Naive thymus-derived CD4-positive, alpha-beta T cell (primary cell): ENCODE measurements at regions not wholly inside any gene's neighbourhood (a gene's known extent, or its start where the extent isn't known, plus 50 kb on each side); places are given as distances from the start of the nearest gene placed in this dataset.

ENCODE experiments used
- ATAC-seq: fragments of 150-1000 bp; cut with Tn5 transposase; 2 replicates; pipeline ENCODE4 v1.10.0; 2021; ENCODE audit warnings: mild to moderate bottlenecking, moderate library complexity
- CTCF ChIA-PET: fragments of 350-600 bp; sonication (Branson Sonifier 250); formaldehyde crosslinking; loops from one replicate; lab custom pipeline; 2021; ENCODE audit warnings: antibody characterized with exemption; lab: Charles Lee
- POLR2A ChIA-PET: fragments of 350-600 bp; sonication (Branson Sonifier 250); formaldehyde crosslinking; loops from one replicate; lab custom pipeline; 2021; ENCODE audit warnings: antibody characterized with exemption, inconsistent platforms; lab: Charles Lee
- DNase-seq, 9 donors: peaks; one replicate each; pipeline versions ENCODE4 v3.0.0 to v3.0.0-alpha.2; 2020 to 2022; ENCODE audit warnings: mixed read lengths in 1 of 9
- H3K27ac ChIP-seq: one replicate; pipeline ENCODE4 v1.7.0; 2013; ENCODE audit warnings: mild to moderate bottlenecking, low read depth, low read length, moderate library complexity
- H3K27me3 ChIP-seq, 2 donors: one replicate each; pipeline ENCODE4 v1.7.0; 2013; ENCODE audit warnings: low read length in 2 of 2, mild to moderate bottlenecking in 2 of 2, moderate library complexity in 2 of 2; ENCODE audit not compliant: control insufficient read depth in 2 of 2, insufficient read depth in 2 of 2
- H3K36me3 ChIP-seq, 3 experiments: 1 replicate in 2 of 3; 2 replicates in 1 of 3; pipeline ENCODE4 v1.7.0; 2013; ENCODE audit warnings: low read length in 3 of 3, mild to moderate bottlenecking in 3 of 3, moderate library complexity in 1 of 3; ENCODE audit not compliant: insufficient read depth in 3 of 3, control insufficient read depth in 2 of 3
- H3K4me1 ChIP-seq, 2 donors: one replicate each; pipeline ENCODE4 v1.7.0; 2013; ENCODE audit warnings: low read length in 2 of 2, mild to moderate bottlenecking in 2 of 2, moderate library complexity in 1 of 2; ENCODE audit not compliant: control insufficient read depth in 2 of 2, insufficient read depth in 2 of 2
- H3K4me3 ChIP-seq: 2 replicates; pipeline ENCODE4 v1.7.0; 2013; ENCODE audit warnings: mild to moderate bottlenecking, low read length
- H3K9me3 ChIP-seq, 3 experiments: 1 replicate in 2 of 3; 2 replicates in 1 of 3; pipeline ENCODE4 v1.7.0; 2013; ENCODE audit warnings: low read length in 3 of 3; ENCODE audit not compliant: control insufficient read depth in 2 of 3
- H3K27ac Mint-ChIP-seq, 9 donors: one replicate each; pipeline ENCODE4 v1.8.0; 2020 to 2022; ENCODE audit warnings: mixed read lengths in 9 of 9, mild to moderate bottlenecking in 8 of 9, moderate library complexity in 5 of 9, inconsistent platforms in 2 of 9
- H3K27me3 Mint-ChIP-seq, 5 donors: one replicate each; pipeline ENCODE4 v1.8.0; 2021 to 2022; ENCODE audit warnings: mixed read lengths in 5 of 5, mild to moderate bottlenecking in 1 of 5
- H3K36me3 Mint-ChIP-seq, 5 donors: one replicate each; pipeline ENCODE4 v1.8.0; 2020 to 2022; ENCODE audit warnings: mixed read lengths in 5 of 5, mild to moderate bottlenecking in 3 of 5, inconsistent platforms in 1 of 5
- H3K4me1 Mint-ChIP-seq, 7 donors: one replicate each; pipeline ENCODE4 v1.8.0; 2020 to 2022; ENCODE audit warnings: mixed read lengths in 7 of 7, mild to moderate bottlenecking in 3 of 7, inconsistent platforms in 1 of 7
- H3K4me3 Mint-ChIP-seq, 10 donors: one replicate each; pipeline ENCODE4 v1.8.0; 2020 to 2022; ENCODE audit warnings: mild to moderate bottlenecking in 10 of 10, mixed read lengths in 10 of 10, moderate library complexity in 6 of 10, inconsistent platforms in 2 of 10
- H3K9me3 Mint-ChIP-seq, 11 donors: one replicate each; pipeline ENCODE4 v1.8.0; 2020 to 2022; ENCODE audit warnings: mixed read lengths in 11 of 11, mild to moderate bottlenecking in 4 of 11, inconsistent platforms in 1 of 11, moderate library complexity in 1 of 11
- intact Hi-C, 2 donors: fragments of 100-400 bp; cut with micrococcal nuclease; formaldehyde crosslinking; loops; one replicate each; pipeline ENCODE4 v1.15.1; 2023

DNA sequence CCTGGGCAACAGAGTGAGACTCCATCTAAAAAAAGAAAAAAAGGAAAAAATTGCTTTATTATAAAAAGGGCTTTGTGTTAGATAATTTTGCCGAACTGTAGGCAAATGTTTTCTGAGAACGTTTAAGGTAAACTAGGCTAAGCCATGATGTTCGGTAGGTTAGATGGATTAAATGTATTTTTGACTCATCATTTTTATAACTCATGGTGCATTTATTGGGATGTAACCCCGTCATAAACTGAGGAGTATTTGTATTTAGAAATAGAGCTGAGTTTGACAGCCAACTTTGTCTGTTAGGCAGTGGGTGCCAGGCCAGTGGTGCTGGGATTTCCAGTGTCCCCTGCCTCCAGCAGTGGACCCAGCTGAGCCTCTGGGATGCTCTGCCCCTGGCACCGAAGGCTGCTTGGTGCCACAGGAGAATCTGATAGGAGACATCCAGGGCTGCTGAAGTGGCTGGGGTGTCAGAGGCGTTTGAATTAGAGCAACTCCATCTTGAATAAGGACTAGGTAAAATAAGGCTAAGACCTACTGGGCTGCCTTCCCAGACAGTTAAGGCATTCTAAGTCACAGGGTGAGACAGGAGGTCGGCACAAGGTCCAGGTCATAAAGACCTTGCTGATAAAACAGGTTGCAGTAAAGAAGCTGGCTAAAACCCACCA is 114.9 kb upstream of the EEPD1 start:
- H3K4me1 Mint-ChIP-seq: no peaks in the 10 kb centered on the region
- H3K9me3 ChIP-seq: no peaks in the 10 kb centered on the region
- peaks cover 0 to 1% (median 0%) of the 10 kb centered on the region in 11 donors for H3K9me3 Mint-ChIP-seq
- POLR2A ChIA-PET: no interaction called here
- H3K27me3 Mint-ChIP-seq: peaks cover 2 to 15% (median 9%) of the 10 kb centered on the region in 5 donors
- DNase-seq (no peak), ATAC-seq (no peak)
- no peak overlapping the region for H3K4me3 ChIP-seq
- H3K27me3 ChIP-seq: peaks cover 0 to 5% of the 10 kb centered on the region in 2 donors
- H3K27ac ChIP-seq: no peak overlapping the region
- H3K36me3 Mint-ChIP-seq: no peaks in the 10 kb centered on the region
- intact Hi-C loops: no loop called here
- no peaks in the 10 kb centered on the region for H3K36me3 ChIP-seq
- no peak overlapping the region for H3K4me3 Mint-ChIP-seq
- H3K27ac Mint-ChIP-seq: no peak overlapping the region
- H3K4me1 ChIP-seq: no peaks in the 10 kb centered on the region
- CTCF ChIA-PET: no interaction called here

DNA sequence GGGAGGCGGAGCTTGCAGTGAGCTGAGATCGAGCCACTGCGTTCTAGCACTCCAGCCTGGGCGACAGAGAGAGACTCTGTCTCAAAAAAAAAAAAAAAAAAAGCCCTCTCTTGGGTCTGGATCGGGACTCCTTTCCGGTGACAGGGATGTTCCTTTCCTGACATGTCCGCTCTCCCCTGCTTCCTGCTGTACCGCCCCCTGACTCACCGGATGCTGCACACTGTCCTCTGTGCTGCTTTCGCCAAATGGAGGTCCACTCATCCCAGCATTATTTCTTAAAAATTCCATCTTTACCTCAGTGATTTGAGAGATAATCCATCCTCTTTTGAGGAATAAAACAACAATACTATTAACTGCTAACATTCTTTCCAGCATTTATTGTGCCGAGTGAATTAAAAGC is 113.8 kb upstream of the EEPD1 start:
- Mint-ChIP-seq H3K4me3 (no peak overlapping the region), H3K27me3 (peaks cover 0 to 8% (median 5%) of the 10 kb centered on the region in 5 donors), H3K27ac (peak overlapping the region in 1 of 9 donors; percentile 25), H3K36me3 (no peaks in the 10 kb centered on the region), H3K9me3 (no peaks in the 10 kb centered on the region), H3K4me1 (no peaks in the 10 kb centered on the region)
- Histone ChIP-seq H3K4me3 (no peak overlapping the region), H3K4me1 (no peaks in the 10 kb centered on the region), H3K36me3 (no peaks in the 10 kb centered on the region), H3K9me3 (no peaks in the 10 kb centered on the region), H3K27ac (no peak overlapping the region), H3K27me3 (no peaks in the 10 kb centered on the region)
- POLR2A ChIA-PET: interaction anchor here (0.8 kb wide), 1 partner anchor 121 kb away, joined by 3 read pairs; no protein-coding TSS in a partner anchor
- DNase-seq (no peak), ATAC-seq (no peak)
- intact Hi-C loops: no loop called here
- CTCF ChIA-PET: no interaction called here

DNA sequence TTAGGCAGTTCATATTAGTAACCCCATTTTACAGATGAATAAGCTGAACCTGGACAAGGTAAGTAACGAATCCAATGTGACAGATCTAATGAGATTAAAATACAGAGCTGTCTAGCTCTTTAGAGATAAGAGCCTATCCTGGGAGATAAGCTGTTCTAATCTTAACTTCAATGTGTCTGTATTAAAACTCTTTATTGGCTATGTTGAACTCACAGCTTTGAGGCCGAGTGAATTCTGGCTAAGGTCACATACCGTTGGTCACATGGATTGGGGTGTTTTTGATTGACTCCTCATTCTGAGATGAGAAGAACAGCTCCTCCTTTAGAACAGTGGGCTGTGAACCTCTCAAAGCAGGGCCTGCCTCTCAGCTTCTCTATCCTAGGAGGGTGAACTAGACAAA is 113.4 kb upstream of the EEPD1 start:
- Mint-ChIP-seq H3K27ac (no peak overlapping the region), H3K4me3 (no peak overlapping the region), H3K4me1 (no peaks in the 10 kb centered on the region), H3K27me3 (peaks cover 0 to 8% (median 5%) of the 10 kb centered on the region in 5 donors), H3K9me3 (no peaks in the 10 kb centered on the region), H3K36me3 (no peaks in the 10 kb centered on the region)
- POLR2A ChIA-PET: interaction anchor here (0.6 to 0.8 kb wide), 2 partner anchors 9 to 120 kb away, joined by 3 to 4 read pairs; no protein-coding TSS in a partner anchor
- no peak overlapping the region for H3K4me3 ChIP-seq
- ATAC-seq (no peak), DNase-seq (no peak)
- no peaks in the 10 kb centered on the region for H3K36me3 ChIP-seq
- H3K27me3 ChIP-seq: no peaks in the 10 kb centered on the region
- no peaks in the 10 kb centered on the region for H3K4me1 ChIP-seq
- no peak overlapping the region for H3K27ac ChIP-seq
- intact Hi-C loops: no loop called here
- CTCF ChIA-PET: no interaction called here
- H3K9me3 ChIP-seq: no peaks in the 10 kb centered on the region

DNA sequence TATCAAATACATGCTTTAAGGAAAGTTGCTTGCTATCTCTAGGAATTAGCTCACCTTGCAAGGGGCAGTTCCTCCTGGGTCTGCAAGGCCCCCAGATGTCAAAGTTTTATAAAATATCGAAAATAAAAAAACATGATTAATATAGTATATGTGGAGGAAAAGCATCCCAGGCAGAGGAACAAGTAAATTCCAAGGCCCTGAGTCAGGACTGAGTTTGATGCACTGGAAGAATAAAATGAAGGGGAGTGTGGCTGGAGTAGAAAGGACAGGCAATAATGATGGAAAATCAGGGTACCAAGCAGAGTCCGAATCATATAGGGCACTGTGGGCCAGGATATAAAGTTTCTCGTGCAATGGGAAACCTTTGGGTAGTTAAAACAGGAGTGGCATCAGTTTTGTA is 112.4 kb upstream of the EEPD1 start:
- H3K27me3 Mint-ChIP-seq: peaks cover 0 to 8% (median 4%) of the 10 kb centered on the region in 5 donors
- intact Hi-C loops: no loop called here
- no peaks in the 10 kb centered on the region for H3K4me1 ChIP-seq
- no peaks in the 10 kb centered on the region for H3K9me3 Mint-ChIP-seq
- H3K4me3 ChIP-seq: no peak overlapping the region
- no peaks in the 10 kb centered on the region for H3K36me3 Mint-ChIP-seq
- CTCF ChIA-PET: no interaction called here
- H3K9me3 ChIP-seq: no peaks in the 10 kb centered on the region
- no peaks in the 10 kb centered on the region for H3K36me3 ChIP-seq
- H3K4me1 Mint-ChIP-seq: no peaks in the 10 kb centered on the region
- no peaks in the 10 kb centered on the region for H3K27me3 ChIP-seq
- POLR2A ChIA-PET: no interaction called here
- no peak overlapping the region for H3K27ac ChIP-seq
- no peak overlapping the region for H3K4me3 Mint-ChIP-seq
- ATAC-seq (no peak), DNase-seq (no peak)
- no peak overlapping the region for H3K27ac Mint-ChIP-seq

DNA sequence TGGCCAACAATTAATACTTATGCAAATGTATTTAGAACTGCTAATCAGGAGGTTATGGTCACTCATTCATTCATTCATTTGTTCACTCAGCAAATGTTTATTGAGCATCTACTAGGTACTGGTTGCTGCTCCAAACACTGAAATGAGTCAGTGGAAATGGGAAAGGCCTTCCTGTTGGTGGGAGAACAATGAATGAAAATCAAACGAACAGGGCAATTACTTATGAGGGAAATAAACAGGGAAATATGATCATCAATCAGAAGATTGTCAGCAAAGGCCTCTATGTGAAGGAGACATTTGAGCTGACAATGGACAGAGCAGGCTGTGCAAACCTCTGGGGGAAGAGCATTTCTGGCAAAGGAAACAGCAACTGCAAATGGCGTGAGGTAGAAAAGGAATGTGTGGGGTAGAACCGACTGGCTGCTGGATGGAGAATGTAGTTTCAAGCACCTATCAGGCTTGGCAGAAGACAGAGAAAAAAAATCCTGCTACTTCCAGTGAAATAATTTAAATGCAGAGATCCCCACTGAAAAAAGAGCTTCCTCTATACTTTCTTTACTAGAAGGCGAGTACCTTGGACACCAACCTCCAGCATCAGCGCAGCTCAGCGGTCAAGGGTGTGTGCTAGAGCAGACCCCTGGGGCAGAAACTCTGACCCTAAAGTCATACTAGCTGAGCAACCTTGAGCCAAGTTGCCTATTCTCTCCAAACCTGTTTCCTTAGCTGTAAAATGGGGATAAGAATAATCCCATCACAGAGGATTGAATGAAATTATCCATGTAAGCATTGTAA is 108.8 kb upstream of the EEPD1 start:
- Histone ChIP-seq H3K36me3 (no peaks in the 10 kb centered on the region), H3K4me1 (no peaks in the 10 kb centered on the region), H3K27me3 (no peaks in the 10 kb centered on the region), H3K4me3 (no peak overlapping the region), H3K9me3 (no peaks in the 10 kb centered on the region), H3K27ac (no peak overlapping the region)
- Mint-ChIP-seq H3K27ac (no peak overlapping the region), H3K9me3 (no peaks in the 10 kb centered on the region), H3K4me1 (no peaks in the 10 kb centered on the region), H3K27me3 (peaks cover 0 to 2% (median 0%) of the 10 kb centered on the region in 5 donors), H3K4me3 (no peak overlapping the region), H3K36me3 (no peaks in the 10 kb centered on the region)
- ChIA-PET POLR2A (no interaction called here), CTCF (no interaction called here)
- intact Hi-C loops: no loop called here
- ATAC-seq: no peak
- DNase-seq: no peak

DNA sequence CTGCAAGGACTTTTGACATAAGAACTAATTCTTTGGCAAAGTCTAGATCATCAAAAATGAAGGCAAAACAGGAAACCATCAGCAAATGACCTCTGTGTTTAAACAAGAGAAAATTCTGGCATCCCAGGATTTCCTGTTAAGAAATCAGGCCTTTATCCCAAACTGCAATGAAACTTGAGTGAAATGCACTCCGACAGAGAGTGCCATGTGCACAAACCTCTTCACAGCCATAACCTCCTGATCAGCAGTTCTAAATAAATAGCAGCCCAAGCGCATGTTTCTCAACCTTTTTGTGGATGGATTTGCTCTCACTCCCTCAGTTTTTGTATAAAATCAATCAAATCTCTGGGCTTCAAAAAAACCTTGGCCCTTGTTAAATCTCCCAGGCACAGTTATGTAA is 107.7 kb upstream of the EEPD1 start:
- no peak for DNase-seq
- ATAC-seq: no peak
- Histone ChIP-seq H3K9me3 (no peaks in the 10 kb centered on the region), H3K4me3 (no peak overlapping the region), H3K27ac (no peak overlapping the region), H3K36me3 (no peaks in the 10 kb centered on the region), H3K27me3 (no peaks in the 10 kb centered on the region), H3K4me1 (no peaks in the 10 kb centered on the region)
- intact Hi-C loops: no loop called here
- H3K36me3 Mint-ChIP-seq: no peaks in the 10 kb centered on the region
- H3K4me1 Mint-ChIP-seq: no peaks in the 10 kb centered on the region
- H3K9me3 Mint-ChIP-seq: no peaks in the 10 kb centered on the region
- CTCF ChIA-PET: no interaction called here
- POLR2A ChIA-PET: no interaction called here
- peaks cover 0 to 2% (median 0%) of the 10 kb centered on the region in 5 donors for H3K27me3 Mint-ChIP-seq
- H3K27ac Mint-ChIP-seq: no peak overlapping the region
- no peak overlapping the region for H3K4me3 Mint-ChIP-seq
